HG03457 (cell line): ENCODE measurements at regions not wholly inside any gene's neighbourhood (a gene's known extent, or its start where the extent isn't known, plus 50 kb on each side); places are given as distances from the start of the nearest gene placed in this dataset.
"Not testable (repeated sequence)": the region's sequence is repeated elsewhere in the genome, so short reads cannot be mapped to it uniquely, and the experiment has no call there.

Experiments used
- ATAC-seq: cut with Tn5 transposase; IDR thresholded peaks from one replicate; pipeline ENCODE4 v1.9.1; 2021; ENCODE audit warnings: moderate number of reproducible peaks; ENCODE audit not compliant: unreplicated experiment

- ATAC-seq = no peak
Measured at GRCh38 chr4:30868111-30868895, 148.1 kb downstream of the PCDH7 start.

- not testable (repeated sequence) for ATAC-seq
Measured at GRCh38 chr4:30869387-30869786, 149.2 kb downstream of the PCDH7 start.

- ATAC-seq = no peak
Measured at GRCh38 chr4:30870513-30870912, 150.3 kb downstream of the PCDH7 start.

DNA sequence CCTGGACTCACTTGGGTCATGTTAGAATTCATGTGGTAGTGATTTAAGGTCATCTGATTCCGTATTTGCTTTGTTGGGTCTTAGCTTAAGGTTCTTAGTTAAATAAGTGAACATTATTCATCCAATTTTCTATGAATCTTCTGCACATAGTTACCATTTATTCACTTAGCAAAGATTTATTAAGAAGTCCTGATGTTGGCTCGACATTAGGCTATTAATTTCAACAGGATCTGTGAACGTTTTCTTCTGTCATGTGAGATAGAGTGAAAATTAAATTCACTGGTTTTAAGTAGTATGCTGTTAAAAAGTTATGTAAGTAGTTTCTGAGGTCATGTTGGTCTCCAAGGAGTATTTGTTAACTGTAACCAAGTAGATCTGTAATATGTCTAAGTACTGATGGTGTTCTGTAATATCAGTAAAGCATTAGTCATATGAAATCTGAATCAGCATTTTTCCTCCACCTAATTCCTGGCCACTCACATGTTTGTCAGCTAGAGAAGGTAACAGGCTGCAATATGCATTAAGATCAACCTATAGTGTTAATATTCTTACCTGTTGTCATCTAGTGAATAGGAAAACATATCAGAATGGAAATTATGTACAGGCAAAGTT, 155.6 kb downstream of the PCDH7 start:
- ATAC-seq = no peak

- ATAC-seq = no peak
Measured at GRCh38 chr4:30879855-30880598, 159.9 kb downstream of the PCDH7 start.

DNA sequence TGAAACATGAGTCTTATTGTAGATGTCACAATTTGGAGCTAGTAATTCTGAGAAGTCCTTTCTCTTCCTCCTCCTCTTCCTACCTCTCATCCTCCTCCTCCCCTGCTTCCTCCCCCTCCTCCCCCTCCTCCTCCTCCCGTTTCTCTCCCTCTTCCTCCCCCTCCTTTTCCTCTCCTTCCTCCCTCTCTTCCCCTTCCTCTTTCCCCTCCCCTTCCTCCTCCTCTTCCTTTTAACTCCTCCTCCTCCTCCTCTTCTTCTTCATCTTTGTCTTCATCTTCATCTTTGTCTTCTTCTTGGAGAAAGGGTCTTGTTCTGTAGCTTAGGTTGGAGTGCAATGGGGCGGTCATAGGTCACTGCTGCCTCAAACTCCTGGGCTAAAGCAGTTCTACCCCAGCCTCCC, 161.8 kb downstream of the PCDH7 start:
- no peak for ATAC-seq

DNA sequence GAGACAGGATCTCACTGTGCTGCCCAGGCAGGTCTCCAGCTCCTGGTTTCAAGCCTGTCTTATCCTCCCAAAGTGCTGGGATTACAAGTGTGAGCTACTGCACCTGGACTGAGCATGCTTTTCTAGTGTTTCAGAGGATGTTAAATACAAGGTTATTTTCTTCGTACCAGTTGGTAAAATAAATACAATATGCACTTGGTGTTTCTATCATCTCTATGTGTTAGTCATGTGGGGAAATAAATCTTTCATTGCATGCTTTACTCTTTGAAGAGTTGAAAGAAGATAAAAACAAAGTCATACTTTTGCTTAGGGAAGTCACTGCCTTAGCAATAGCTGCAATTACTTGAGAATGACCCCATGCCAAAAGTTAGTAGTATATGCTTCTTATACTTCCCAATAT, 162.3 kb downstream of the PCDH7 start:
- no peak for ATAC-seq

DNA sequence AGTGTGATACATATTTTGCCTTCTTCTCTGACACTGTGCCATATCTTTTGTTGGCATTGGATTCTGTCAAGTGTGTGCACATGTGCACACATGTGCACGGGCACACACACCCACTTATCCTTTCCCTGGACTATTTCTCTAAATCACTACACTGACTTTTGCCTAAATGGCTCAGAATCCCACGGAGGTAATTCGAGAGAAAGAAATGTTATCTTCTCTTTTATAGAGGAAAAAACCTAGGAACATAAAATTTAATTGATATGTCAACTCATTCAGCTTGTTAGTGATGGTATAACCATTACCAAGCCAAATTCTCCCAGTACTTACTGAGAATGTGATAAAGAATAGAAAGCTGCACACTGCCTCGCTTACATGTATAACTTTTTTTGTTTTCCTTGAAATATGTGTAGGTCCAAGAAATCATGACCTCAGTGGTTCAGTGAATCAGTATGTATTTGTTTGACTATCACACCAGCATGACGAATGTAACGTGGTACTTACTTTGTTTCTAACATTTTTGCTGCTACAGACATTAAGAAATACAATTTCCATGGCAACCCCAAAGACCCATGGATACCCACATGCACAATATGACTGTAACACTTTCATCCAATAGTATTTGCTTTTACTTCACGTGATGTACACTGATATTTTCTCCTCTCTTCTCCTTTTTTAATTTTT, 163.0 kb downstream of the PCDH7 start:
- ATAC-seq = no peak

GRCh38 chr4:30901461-30902451, 181.6 kb downstream of the PCDH7 start:
- no peak for ATAC-seq

DNA sequence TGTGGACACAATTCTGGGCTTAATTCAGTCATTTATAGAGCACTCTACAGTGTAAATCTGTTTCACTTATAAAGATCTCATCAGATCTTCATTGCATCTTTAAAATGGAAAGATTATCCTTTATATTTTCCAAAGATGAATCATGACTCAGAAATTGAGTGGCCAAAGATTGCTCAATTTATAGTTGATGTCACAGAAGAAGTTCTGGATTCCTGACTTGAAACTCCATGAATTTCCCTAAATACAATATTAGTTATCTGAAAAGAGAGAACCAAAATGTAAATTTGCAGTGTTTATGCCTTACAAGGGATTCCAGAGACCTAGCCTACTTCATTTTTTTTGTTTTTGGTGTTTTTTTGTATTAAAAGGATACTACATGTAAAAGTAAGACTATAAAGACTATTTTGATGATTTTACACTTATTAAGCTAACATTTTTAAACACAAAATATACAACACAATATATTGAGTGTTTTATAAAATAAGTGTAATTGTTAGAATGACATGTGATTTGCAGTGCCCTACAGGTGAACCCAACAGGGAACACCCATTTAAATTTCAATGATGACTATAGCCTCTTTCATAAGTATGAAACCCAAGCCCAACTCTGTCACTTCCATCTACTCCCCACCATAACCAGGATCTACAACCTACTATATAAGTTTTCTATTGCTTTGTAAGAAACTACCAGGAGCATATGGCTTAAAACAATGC, 183.5 kb downstream of the PCDH7 start:
- no peak for ATAC-seq

GRCh38 chr4:30904215-30904555, 184.0 kb downstream of the PCDH7 start:
- no peak for ATAC-seq

DNA sequence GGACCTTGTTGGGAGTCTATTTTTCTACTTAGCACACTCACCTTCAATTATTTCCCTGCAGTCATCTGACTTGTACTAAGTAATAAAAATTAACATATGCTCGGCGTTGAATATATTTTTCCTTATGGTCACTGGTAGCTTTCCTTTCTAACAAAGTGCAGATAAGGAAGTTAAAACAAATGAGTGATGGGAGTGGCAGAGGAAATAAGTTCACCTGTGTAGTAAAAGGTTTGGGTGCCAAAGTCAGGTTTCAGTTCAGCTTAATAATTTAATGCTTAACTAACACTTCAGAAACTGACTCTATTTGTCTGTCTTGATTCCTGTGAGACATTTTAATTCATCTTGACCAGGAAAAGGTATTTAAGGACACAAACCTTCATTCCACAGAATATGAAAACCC, 184.4 kb downstream of the PCDH7 start:
- no peak for ATAC-seq

- ATAC-seq = no peak
Measured at GRCh38 chr4:30912098-30912714, 192.0 kb downstream of the PCDH7 start.

DNA sequence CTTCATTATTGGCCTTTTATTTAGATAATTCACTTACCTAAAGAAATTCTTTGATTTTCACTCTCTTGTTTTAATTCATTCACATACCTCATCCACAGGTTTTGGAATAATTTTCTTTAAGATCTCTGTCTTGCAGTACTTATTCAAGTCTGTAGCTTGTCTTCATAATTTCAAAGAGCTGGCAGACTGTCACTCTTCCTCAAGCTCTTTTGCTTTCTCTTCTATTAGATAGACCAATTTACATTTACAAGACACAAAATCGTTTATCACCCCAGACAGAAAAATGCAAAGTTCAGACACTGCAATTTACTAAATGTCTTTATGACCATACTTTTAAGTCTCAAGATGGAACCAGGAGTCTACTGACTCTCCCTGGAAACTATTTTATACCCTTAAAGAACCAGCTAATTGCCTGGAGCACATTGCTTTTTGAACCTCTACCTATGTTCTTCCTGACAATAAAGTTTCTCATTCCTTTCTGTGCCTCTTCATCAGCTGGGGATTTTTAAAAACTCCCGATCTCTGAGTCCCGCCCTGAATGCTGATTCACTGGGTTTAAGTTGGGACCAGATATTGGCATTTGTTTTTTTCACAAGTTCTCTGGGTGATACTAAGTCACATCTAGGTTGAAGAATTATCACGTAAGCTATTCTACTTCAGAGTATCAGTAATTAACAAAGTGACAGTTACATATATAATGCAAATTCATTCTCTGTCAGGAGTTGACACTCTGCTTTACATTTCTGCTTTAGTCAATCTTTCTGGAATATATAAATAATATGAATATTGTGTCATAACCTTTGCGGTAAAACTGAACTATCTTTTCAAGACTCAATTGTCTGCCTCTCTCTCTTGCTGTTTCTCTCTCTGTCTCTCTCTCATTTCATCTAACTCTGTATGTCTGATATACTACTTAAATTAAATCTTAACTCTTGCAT, 196.4 kb downstream of the PCDH7 start:
- ATAC-seq = no peak

GRCh38 chr4:30917946-30918345, 197.8 kb downstream of the PCDH7 start:
- ATAC-seq = no peak

GRCh38 chr4:30919458-30919857, 199.3 kb downstream of the PCDH7 start:
- ATAC-seq = no peak

DNA sequence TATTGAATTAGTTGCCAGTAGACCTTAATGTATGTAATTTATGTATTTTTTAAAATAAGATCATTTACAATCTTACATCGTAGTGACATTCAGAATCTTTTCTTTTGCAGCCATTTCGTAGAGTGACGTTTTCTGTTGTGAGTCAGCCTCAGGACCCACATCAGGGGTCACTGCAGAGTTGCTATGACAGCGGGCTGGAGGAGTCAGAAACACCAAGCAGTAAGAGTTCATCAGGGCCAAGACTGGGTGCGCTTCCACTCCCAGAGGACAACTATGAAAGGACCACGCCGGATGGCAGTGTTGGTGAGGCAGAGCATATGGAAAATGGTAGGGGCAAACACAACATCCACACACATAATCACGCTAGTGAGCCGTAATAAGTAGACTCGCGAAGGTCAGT, 199.9 kb downstream of the PCDH7 start:
- no peak for ATAC-seq

DNA sequence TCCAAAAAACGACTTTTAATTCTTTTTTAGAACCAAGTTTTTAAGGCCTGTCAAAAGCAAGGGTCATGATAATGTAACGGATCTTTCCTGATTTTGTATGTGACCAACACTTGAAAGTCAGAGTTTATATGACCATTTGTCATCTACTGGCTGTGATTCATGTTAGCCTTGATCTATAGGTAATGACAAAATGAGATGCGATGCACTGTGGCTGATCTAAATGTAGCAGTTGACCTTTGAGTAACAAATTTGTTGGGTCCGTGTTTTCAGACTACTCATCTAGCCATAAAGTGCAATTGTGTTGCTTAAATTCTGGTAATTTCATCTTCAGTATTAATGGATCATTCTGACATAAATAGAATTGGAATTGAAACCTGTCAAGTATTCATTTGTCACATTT, 202.5 kb downstream of the PCDH7 start:
- no peak for ATAC-seq
